GM21825 (cell line): ENCODE measurements at regions not wholly inside any gene's neighbourhood (a gene's known extent, or its start where the extent isn't known, plus 50 kb on each side); places are given as distances from the start of the nearest gene placed in this dataset.

Experiments
- ATAC-seq: cut with Tn5 transposase; IDR thresholded peaks from one replicate; pipeline ENCODE4 v1.9.1; 2021; ENCODE audit warnings: mild to moderate bottlenecking, moderate library complexity; ENCODE audit not compliant: unreplicated experiment

DNA sequence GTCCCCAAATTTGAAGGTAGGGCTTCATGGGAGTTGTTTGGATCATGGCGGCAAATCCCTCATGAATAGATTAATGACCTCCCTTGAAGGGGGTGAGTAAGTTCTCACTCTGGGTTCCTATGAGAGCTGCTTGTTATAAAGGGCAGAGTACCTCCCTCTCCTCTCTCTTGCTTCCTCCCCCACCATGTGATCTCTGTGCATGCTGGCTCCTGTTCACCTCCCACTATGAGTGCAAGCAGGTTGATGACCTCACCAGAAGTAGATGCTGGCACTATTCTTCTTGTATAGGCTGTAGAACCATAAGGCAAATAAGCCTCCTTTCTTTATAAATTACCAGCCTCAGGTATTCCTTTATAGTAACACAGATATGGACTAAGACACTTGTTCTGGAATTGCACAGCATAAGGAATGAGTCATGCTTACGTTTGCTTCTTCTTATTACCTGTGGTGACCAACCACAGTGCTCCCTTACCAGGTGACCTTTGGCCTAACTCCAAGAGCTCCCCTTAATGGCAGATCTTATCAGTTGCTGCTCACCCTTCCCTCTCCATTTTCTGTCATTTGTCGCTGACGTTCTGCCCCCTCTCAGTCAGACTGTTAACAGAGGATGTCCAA lies 559.5 kb upstream of the GCFC2 start:
- ATAC-seq: no peak

DNA sequence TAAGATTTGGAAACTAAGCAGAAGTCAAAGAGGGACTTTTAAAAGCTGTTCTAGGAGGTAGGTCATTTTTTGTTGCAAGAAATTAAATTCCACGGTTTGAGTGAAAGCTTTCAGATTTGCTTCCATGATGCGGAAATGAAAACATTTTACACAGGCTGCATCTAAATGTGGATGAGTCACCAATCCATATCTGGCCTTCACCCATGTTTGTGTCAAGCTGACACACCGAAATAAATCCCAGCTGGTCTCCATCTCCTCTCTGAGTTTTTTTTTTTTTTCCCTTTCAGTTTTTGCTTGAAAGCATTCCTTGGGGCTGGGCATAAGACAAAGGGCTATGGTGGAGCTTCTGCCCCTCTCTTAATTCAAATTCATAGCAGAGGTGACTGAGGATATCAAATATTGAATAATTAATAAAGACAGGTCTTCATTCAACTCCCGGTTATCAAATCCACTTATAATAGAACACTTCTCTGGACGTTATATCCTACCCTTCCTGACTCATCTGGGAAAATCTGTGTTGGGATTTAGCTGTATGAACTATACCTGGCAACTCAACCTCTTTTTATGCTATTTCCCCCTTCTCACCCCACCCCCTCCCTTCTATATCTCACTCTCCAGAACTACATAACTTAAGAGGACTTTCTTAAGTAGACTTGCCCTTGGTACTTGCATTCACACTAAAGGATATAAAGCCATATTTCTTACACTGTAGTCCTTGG lies 558.3 kb upstream of the GCFC2 start:
- ATAC-seq: no peak

GRCh38 chr2:76268484-76268883 lies 557.8 kb upstream of the GCFC2 start:
- ATAC-seq: no peak

- ATAC-seq: no peak
These were observed 547.1 kb upstream of the GCFC2 start for GRCh38 chr2:76257802-76258201.

GRCh38 chr2:76256458-76257088 lies 545.9 kb upstream of the GCFC2 start:
- ATAC-seq: no peak

- no peak for ATAC-seq
These were observed 542.0 kb upstream of the GCFC2 start for GRCh38 chr2:76252704-76253103.

DNA sequence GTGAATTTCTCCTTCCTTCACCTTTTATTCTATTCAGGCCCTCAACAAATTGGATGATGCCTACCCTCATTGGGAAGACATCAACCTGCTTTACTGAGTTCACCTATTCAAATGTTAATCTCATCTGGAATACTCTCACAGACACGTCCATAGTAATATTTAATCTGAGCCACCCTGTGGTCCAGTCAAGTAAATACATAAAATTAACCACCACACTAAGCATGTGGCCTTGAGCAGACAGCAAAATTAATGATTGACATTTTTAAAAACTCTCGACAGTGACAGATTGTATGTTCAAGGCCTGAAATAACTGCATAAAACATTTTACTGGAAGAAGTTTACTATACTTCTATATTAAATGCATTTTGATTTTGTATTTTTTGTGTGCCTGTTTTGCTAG lies 540.6 kb upstream of the GCFC2 start:
- no peak for ATAC-seq

DNA sequence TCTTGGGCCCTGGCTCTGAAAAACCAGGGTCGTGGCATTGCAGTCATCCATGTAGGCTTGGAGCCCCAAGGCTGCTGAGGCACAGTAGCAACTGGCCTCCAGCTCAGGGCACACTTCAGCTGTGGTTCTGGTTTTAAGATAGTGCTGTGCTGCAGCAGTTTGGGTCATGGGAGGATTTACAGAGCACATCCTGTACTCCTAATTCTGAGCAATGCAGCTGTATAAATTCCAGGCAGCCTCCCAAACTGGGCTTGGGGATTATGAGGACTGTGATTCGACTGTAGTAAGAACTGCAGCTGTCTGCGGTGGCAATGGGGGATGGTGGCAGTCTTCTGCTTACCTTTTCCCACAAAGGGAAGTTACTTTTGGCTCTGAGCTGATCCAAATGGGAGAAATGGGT lies 536.3 kb upstream of the GCFC2 start:
- no peak for ATAC-seq

GRCh38 chr2:76211991-76212985 lies 501.6 kb upstream of the GCFC2 start:
- ATAC-seq: no peak

GRCh38 chr2:76210551-76210950 lies 499.8 kb upstream of the GCFC2 start:
- no peak for ATAC-seq

DNA sequence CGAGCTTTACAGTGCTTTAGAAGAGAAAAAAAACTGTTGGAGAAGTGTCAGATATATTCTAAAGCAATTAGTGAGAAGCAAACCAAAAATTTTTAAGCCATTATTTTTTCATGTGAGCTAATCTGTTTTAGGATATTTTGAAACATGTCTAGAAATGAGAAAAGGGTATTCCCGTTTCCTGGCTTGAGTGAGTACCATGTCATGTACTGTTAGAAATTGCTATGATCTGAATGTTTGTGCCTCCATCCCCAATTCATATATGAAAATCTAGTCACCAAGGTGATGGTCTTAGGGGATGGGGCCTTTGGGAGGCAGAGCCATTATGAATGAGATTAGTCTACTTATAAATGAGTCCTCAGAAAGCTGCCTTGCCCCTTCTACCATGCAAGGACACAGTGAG lies 493.3 kb upstream of the GCFC2 start:
- no peak for ATAC-seq

GRCh38 chr2:76202866-76203265 lies 492.2 kb upstream of the GCFC2 start:
- ATAC-seq: no peak

- no peak for ATAC-seq
These were observed 487.2 kb upstream of the GCFC2 start for GRCh38 chr2:76197842-76198448.

DNA sequence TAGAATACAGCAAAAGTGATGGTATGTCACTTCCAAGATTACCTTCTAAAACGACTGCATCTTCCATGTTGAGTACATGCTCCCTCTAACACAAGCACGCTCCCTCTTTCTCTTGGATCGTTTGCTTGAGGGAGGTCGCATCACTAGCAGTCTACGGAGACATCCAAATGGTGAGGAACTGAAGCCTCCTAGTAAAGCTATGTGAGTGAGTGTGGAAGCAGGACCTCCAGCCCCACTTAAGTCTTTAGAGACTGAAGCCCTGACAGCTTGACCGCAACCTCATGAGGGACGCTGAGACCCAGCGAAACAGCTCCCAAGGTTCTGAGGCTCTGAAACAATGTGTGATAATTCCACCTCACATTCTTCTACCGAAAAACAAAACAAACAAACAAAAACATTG lies 486.7 kb upstream of the GCFC2 start:
- no peak for ATAC-seq

DNA sequence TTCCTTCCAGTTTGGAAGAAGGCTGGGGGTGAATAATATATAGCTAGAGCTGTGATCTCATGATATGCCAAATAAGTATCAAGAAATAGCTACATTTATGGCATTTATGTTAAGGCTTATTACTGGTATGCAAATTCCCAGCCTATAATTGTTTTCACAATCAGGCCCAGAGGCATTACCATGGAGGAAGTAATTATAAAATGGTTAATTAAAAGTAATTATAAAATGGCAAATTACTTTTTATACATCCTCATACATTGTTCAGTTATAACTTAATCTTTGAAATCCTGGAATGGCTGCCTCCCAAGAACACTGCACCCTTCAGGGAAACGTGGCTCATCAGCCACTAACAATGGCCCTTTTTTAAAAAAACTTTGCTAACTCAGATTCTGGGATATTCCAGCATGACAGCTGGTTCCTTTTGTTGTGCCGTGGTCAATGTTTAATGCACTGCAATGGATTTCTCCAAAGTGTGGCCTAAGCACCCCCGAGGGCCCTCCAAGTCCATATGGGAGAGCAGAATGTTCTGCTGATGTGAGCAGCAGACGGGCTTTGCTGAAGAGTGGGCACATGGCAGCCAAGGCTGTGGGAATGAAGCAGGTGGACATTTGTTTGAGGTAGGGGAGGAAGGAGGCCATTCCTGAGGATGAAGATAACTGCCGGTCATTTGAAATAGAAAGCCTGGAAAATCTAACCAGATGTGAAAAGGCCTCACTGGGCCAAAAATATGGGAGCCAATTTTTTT lies 483.5 kb upstream of the GCFC2 start:
- no peak for ATAC-seq

DNA sequence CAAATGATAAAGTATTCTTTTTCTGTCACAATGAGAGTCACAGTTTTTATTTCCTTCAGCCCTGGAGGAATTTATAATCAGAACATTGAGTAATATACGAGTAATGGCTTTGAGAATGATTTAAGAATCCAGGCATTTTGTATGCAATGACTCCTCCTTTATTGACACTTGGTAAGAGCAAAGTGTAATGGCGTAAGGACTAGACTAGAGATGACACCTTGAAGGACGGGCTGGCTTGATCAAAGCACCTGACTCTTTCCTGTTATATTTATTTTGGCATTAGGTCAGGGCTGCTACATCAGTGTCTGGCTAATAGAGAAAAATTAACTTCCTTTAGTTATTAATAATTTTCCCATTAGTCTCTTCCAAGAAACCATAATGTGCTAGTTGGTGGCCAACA lies 482.4 kb upstream of the GCFC2 start:
- no peak for ATAC-seq

DNA sequence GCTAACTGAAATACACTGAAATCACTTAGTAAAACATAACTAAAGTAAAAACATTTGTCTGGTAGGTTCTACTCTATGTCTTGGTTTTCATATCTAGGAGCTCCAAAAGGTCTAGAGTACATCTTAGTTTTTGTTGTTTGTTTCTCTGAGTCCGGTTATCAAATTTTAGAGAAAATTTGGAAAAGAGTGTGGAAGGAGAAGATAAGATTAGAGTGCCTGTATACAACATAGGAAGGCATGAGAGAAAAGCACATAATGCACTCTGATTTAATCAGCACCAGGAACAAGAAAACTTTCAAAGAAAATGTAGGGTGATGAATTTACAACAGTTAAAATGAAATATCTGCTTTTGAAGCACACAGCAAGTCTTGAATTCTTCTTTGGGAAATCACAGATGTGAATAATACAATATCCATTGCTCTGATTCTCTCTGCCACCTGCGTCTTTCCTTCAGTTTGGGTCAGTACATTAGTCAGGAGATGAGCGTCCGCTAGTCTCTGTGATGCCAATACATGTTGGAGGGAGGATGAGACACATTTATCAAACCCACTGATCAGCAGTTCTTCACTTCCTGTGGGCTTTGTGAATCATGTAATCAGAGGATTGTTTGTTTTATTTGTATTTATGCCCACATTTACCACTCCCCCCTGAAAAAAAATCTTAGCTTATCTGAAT lies 477.8 kb upstream of the GCFC2 start:
- ATAC-seq: no peak

- ATAC-seq: no peak
These were observed 476.7 kb upstream of the GCFC2 start for GRCh38 chr2:76187415-76187814.

DNA sequence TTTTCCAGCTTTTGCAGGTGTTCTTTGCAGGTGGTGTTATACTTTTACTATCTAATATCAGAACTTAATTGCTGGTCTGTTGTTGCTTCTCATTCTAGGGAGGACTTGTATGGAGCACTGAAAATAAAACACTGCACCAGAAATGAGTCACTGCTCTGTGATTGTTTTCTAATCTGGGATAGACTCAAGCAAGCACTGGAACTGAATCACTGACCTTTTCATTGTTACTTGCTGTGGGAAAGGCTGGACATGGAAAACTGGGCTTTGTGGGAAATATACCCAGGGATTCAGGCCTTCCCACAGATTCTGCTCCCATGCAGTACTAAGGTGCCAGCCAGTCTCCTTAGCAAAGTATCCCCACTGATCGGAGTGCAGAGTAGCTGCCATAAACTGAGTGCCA lies 470.0 kb upstream of the GCFC2 start:
- no peak for ATAC-seq

GRCh38 chr2:76178610-76179009 lies 467.9 kb upstream of the GCFC2 start:
- no peak for ATAC-seq
